Neural progenitor cell (in vitro differentiated cells): ENCODE measurements at regions not wholly inside any gene's neighbourhood (a gene's known extent, or its start where the extent isn't known, plus 50 kb on each side); places are given as distances from the start of the nearest gene placed in this dataset.

Experiments used
- DNase-seq: peaks from one replicate; pipeline ENCODE4 v3.0.0-alpha.2; 2016; ENCODE audit warnings: low spot score
- H2AFZ ChIP-seq: fragments of 200-600 bp; sonication (generic); replicated peaks from 2 replicates; pipeline ENCODE4 v1.6.1; 2016; ENCODE audit warnings: antibody characterized with exemption
- H3F3A ChIP-seq: fragments of 200-600 bp; sonication (generic); 2 replicates; pipeline ENCODE4 v1.6.1; 2016; ENCODE audit warnings: antibody characterized with exemption, low read depth
- H3K27ac ChIP-seq: fragments of 200-600 bp; sonication (generic); 2 replicates; pipeline ENCODE4 v1.5.1; 2016; ENCODE audit warnings: mild to moderate bottlenecking
- H3K27me3 ChIP-seq: fragments of 200-600 bp; sonication (generic); 2 replicates; pipeline ENCODE4 v1.6.1; 2016; ENCODE audit warnings: mild to moderate bottlenecking, moderate library complexity
- H3K36me3 ChIP-seq: fragments of 200-600 bp; sonication (generic); 2 replicates; pipeline ENCODE4 v1.5.1; 2016
- H3K4me1 ChIP-seq: fragments of 200-600 bp; sonication (generic); 2 replicates; pipeline ENCODE4 v1.6.1; 2016; ENCODE audit warnings: mixed run types
- H3K4me2 ChIP-seq: fragments of 200-600 bp; sonication (generic); 2 replicates; pipeline ENCODE4 v1.6.1; 2016
- H3K4me3 ChIP-seq: fragments of 200-600 bp; sonication (generic); 2 replicates; pipeline ENCODE4 v1.5.1; 2016
- H3K79me2 ChIP-seq: fragments of 200-600 bp; sonication (generic); 2 replicates; pipeline ENCODE4 v1.6.1; 2016; ENCODE audit warnings: low read depth
- H3K9ac ChIP-seq: fragments of 200-600 bp; sonication (generic); 2 replicates; pipeline ENCODE4 v1.6.1; 2016
- H3K9me3 ChIP-seq: fragments of 200-600 bp; sonication (generic); 2 replicates; pipeline ENCODE4 v1.5.1; 2016; ENCODE audit warnings: low read depth
- H4K20me1 ChIP-seq: fragments of 200-600 bp; sonication (generic); 2 replicates; pipeline ENCODE4 v1.6.1; 2016; ENCODE audit warnings: low read depth
- H3K27ac Mint-ChIP-seq: 3 replicates; pipeline ENCODE4 v1.8.0; 2021; ENCODE audit warnings: mixed read lengths
- H3K27me3 Mint-ChIP-seq: 2 replicates; pipeline ENCODE4 v1.8.0; 2022; ENCODE audit warnings: low read depth, mild to moderate bottlenecking, inconsistent platforms, moderate library complexity, mixed read lengths; ENCODE audit not compliant: insufficient read depth
- H3K36me3 Mint-ChIP-seq: 3 replicates; pipeline ENCODE4 v1.8.0; 2021; ENCODE audit warnings: mixed read lengths
- H3K4me1 Mint-ChIP-seq: 3 replicates; pipeline ENCODE4 v1.8.0; 2021; ENCODE audit warnings: mixed read lengths
- H3K4me3 Mint-ChIP-seq: 3 replicates; pipeline ENCODE4 v1.8.0; 2021; ENCODE audit warnings: mild to moderate bottlenecking, moderate library complexity, mixed read lengths
- H3K9me3 Mint-ChIP-seq: 3 replicates; pipeline ENCODE4 v1.8.0; 2020; ENCODE audit warnings: mixed read lengths
- CTCF ChIP-seq: fragments of 200-600 bp; sonication (generic); IDR thresholded peaks from 2 replicates; pipeline ENCODE4 v1.5.1; 2017; ENCODE audit warnings: antibody characterized with exemption, mild to moderate bottlenecking
- EZH2 ChIP-seq: fragments of 200-600 bp; sonication (generic); IDR thresholded peaks from 2 replicates; pipeline ENCODE4 v1.6.1; 2017; ENCODE audit warnings: antibody characterized with exemption, mild to moderate bottlenecking, moderate library complexity
- EZH2phosphoT487 ChIP-seq: fragments of 200-600 bp; sonication (generic); IDR thresholded peaks from 2 replicates; pipeline ENCODE4 v1.6.1; 2017; ENCODE audit warnings: antibody characterized with exemption

- Mint-ChIP-seq H3K4me1 (peaks cover 28% of the 10 kb centered on the region), H3K4me3 (no peak overlapping the region), H3K9me3 (peaks cover 40% of the 10 kb centered on the region), H3K27me3 (peaks cover 6% of the 10 kb centered on the region), H3K27ac (peak overlapping the region; percentile 27), H3K36me3 (no peaks in the 10 kb centered on the region)
- Histone ChIP-seq H3F3A (peaks cover 21% of the 10 kb centered on the region), H3K9me3 (peaks cover 5% of the 10 kb centered on the region), H3K4me1 (peaks cover 16% of the 10 kb centered on the region), H3K27me3 (no peaks in the 10 kb centered on the region), H3K4me3 (no peak overlapping the region), H3K9ac (no peak overlapping the region), H3K4me2 (no peak overlapping the region), H2AFZ (no peak overlapping the region), H3K79me2 (no peaks in the 10 kb centered on the region), H4K20me1 (no peaks in the 10 kb centered on the region), H3K36me3 (no peaks in the 10 kb centered on the region), H3K27ac (no peak overlapping the region)
- no peak for TF ChIP-seq CTCF
- TF ChIP-seq EZH2phosphoT487, result no peak
- TF ChIP-seq EZH2, result no peak
- no peak for DNase-seq
These were observed 110.4 kb upstream of the PARD3B start for GRCh38 chr2:204434660-204435462.

GRCh38 chr2:204436230-204436629, 109.0 kb upstream of the PARD3B start:
- peaks cover 21% of the 10 kb centered on the region for H3F3A ChIP-seq
- peaks cover 41% of the 10 kb centered on the region for H3K9me3 Mint-ChIP-seq
- no peak overlapping the region for H3K4me3 Mint-ChIP-seq
- H3K36me3 ChIP-seq, result no peaks in the 10 kb centered on the region
- H3K27ac ChIP-seq, result no peak overlapping the region
- H3K4me3 ChIP-seq, result no peak overlapping the region
- no peak overlapping the region for H3K27ac Mint-ChIP-seq
- no peak overlapping the region for H3K9ac ChIP-seq
- no peak overlapping the region for H2AFZ ChIP-seq
- TF ChIP-seq EZH2phosphoT487 (no peak), EZH2 (no peak), CTCF (no peak)
- peaks cover 16% of the 10 kb centered on the region for H3K4me1 ChIP-seq
- peaks cover 28% of the 10 kb centered on the region for H3K4me1 Mint-ChIP-seq
- H3K4me2 ChIP-seq, result no peak overlapping the region
- H3K9me3 ChIP-seq, result peaks cover 5% of the 10 kb centered on the region
- no peaks in the 10 kb centered on the region for H4K20me1 ChIP-seq
- H3K27me3 ChIP-seq, result no peaks in the 10 kb centered on the region
- peaks cover 6% of the 10 kb centered on the region for H3K27me3 Mint-ChIP-seq
- no peaks in the 10 kb centered on the region for H3K36me3 Mint-ChIP-seq
- no peak for DNase-seq
- H3K79me2 ChIP-seq, result no peaks in the 10 kb centered on the region

- Histone ChIP-seq H4K20me1 (no peaks in the 10 kb centered on the region), H3K9me3 (peaks cover 5% of the 10 kb centered on the region), H3K4me1 (peaks cover 16% of the 10 kb centered on the region), H3K27me3 (no peaks in the 10 kb centered on the region), H3K4me2 (no peak overlapping the region), H3K27ac (no peak overlapping the region), H3F3A (peaks cover 21% of the 10 kb centered on the region), H3K4me3 (no peak overlapping the region), H3K79me2 (no peaks in the 10 kb centered on the region), H3K9ac (no peak overlapping the region), H3K36me3 (no peaks in the 10 kb centered on the region), H2AFZ (no peak overlapping the region)
- DNase-seq, result no peak
- Mint-ChIP-seq H3K4me1 (peaks cover 28% of the 10 kb centered on the region), H3K36me3 (no peaks in the 10 kb centered on the region), H3K9me3 (peaks cover 36% of the 10 kb centered on the region), H3K27me3 (peaks cover 6% of the 10 kb centered on the region), H3K27ac (no peak overlapping the region), H3K4me3 (no peak overlapping the region)
- TF ChIP-seq EZH2phosphoT487, result no peak
- TF ChIP-seq EZH2, result no peak
- no peak for TF ChIP-seq CTCF
These were observed 107.9 kb upstream of the PARD3B start for GRCh38 chr2:204437408-204437807.
